MCF 10A (cell line): ENCODE measurements at regions not wholly inside any gene's neighbourhood (a gene's known extent, or its start where the extent isn't known, plus 50 kb on each side); places are given as distances from the start of the nearest gene placed in this dataset.

ENCODE experiments used
- BruUV-seq: library from RNA; stranded (reverse); fragments of 400-500 nt; replicated peaks from 2 replicates; lab custom pipeline; 2021; lab: Mats Ljungman, UMichigan
- CTCF ChIA-PET: fragments of 300-600 bp; sonication (Branson Sonifier 250); formaldehyde crosslinking; extraction: SDS; loops from one replicate; lab custom pipeline; 2021; ENCODE audit warnings: antibody characterized with exemption, inconsistent platforms; lab: Yijun Ruan, JAX
- POLR2A ChIA-PET: fragments of 300-600, 350-650 bp; sonication (Branson Sonifier 250); formaldehyde crosslinking; extraction: SDS; loops from one replicate; lab custom pipeline; 2020; ENCODE audit warnings: antibody characterized with exemption, inconsistent platforms; lab: Yijun Ruan, JAX
- DNase-seq: peaks from one replicate; pipeline ENCODE4 v3.0.0-alpha.2; 2018; ENCODE audit not compliant: unreplicated experiment
- H3K27ac Mint-ChIP-seq: one replicate; pipeline ENCODE4 v1.8.0; 2022; ENCODE audit warnings: mild to moderate bottlenecking, low read depth, mixed read lengths; ENCODE audit not compliant: unreplicated experiment
- H3K27me3 Mint-ChIP-seq: one replicate; pipeline ENCODE4 v1.8.0; 2022; ENCODE audit warnings: mixed read lengths; ENCODE audit not compliant: insufficient read depth, unreplicated experiment
- H3K36me3 Mint-ChIP-seq: one replicate; pipeline ENCODE4 v1.8.0; 2022; ENCODE audit warnings: mild to moderate bottlenecking, moderate library complexity, mixed read lengths; ENCODE audit not compliant: insufficient read depth, unreplicated experiment
- H3K4me1 Mint-ChIP-seq: one replicate; pipeline ENCODE4 v1.8.0; 2022; ENCODE audit warnings: mixed read lengths; ENCODE audit not compliant: insufficient read depth, unreplicated experiment
- H3K4me3 Mint-ChIP-seq: one replicate; pipeline ENCODE4 v1.8.0; 2022; ENCODE audit warnings: mild to moderate bottlenecking, moderate library complexity, mixed read lengths; ENCODE audit not compliant: unreplicated experiment
- H3K9me3 Mint-ChIP-seq: one replicate; pipeline ENCODE4 v1.8.0; 2022; ENCODE audit warnings: mixed read lengths; ENCODE audit not compliant: unreplicated experiment
- CTCF ChIP-seq: fragments of 200-600 bp; IDR thresholded peaks from one replicate; pipeline ENCODE4 v1.8.0; 2022; ENCODE audit warnings: antibody characterized with exemption, mild to moderate bottlenecking; ENCODE audit not compliant: unreplicated experiment
- intact Hi-C: fragments of 100-400 bp; cut with micrococcal nuclease; formaldehyde crosslinking; loops from 2 replicates; pipeline ENCODE4 v1.14.1; 2022

DNA sequence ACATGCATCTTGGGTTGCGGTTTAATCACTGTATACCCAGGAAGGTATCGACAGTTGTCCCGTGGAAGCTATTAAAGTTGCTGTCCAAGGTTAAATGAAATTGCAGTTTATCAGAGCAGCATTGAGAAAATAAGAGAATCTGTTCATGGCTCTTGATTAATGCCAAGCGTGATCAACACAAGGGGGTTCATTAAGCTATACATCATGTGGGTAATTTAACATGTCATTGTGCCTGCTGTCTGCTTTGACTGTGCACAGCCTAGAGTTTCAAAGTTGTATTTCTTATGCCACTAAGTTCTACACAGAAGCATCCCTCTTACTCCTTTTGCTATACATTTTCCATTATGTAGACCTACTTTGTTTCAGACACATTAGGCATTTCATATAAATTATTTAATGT lies 74.8 kb upstream of the SP8 start:
- no peak for DNase-seq
- Mint-ChIP-seq H3K27ac (no peak overlapping the region), H3K4me3 (no peak overlapping the region), H3K27me3 (no peaks in the 10 kb centered on the region), H3K4me1 (no peaks in the 10 kb centered on the region), H3K36me3 (no peaks in the 10 kb centered on the region), H3K9me3 (no peaks in the 10 kb centered on the region)
- ChIA-PET POLR2A (no interaction called here), CTCF (interaction anchor here (0.5 to 0.6 kb wide), 2 partner anchors 19 to 666 kb away, joined by 3 read pairs; no protein-coding TSS in a partner anchor)
- intact Hi-C loops: no loop called here
- BruUV-seq: no TSS peak
- no peak for TF ChIP-seq CTCF

GRCh38 chr7:20862554-20862953 lies 75.9 kb upstream of the SP8 start:
- CTCF ChIA-PET: interaction anchor here (0.5 kb wide), 1 partner anchor 27 kb away, joined by 3 read pairs; no protein-coding TSS in a partner anchor
- BruUV-seq: no TSS peak
- H3K27me3 Mint-ChIP-seq: no peaks in the 10 kb centered on the region

GRCh38 chr7:20864221-20864620 lies 77.5 kb upstream of the SP8 start:
- no peaks in the 10 kb centered on the region for H3K27me3 Mint-ChIP-seq
- no peak for DNase-seq
- H3K36me3 Mint-ChIP-seq: no peaks in the 10 kb centered on the region
- TF ChIP-seq CTCF: no peak
- ChIA-PET CTCF (no interaction called here), POLR2A (no interaction called here)
- no peaks in the 10 kb centered on the region for H3K4me1 Mint-ChIP-seq
- BruUV-seq: no TSS peak
- H3K9me3 Mint-ChIP-seq: no peaks in the 10 kb centered on the region
- intact Hi-C loops: no loop called here
- H3K4me3 Mint-ChIP-seq: no peak overlapping the region
- H3K27ac Mint-ChIP-seq: no peak overlapping the region

More at GRCh38 chr7:20862554-20862953, 75.9 kb upstream of the SP8 start:
- Mint-ChIP-seq H3K36me3 (no peaks in the 10 kb centered on the region), H3K9me3 (no peaks in the 10 kb centered on the region), H3K4me3 (no peak overlapping the region), H3K27ac (no peak overlapping the region), H3K4me1 (no peaks in the 10 kb centered on the region)
- intact Hi-C loops: no loop called here
- no peak for DNase-seq
- TF ChIP-seq CTCF: no peak
- POLR2A ChIA-PET: no interaction called here

- no peak overlapping the region for H3K4me3 Mint-ChIP-seq
- no peaks in the 10 kb centered on the region for H3K36me3 Mint-ChIP-seq
- no peak overlapping the region for H3K27ac Mint-ChIP-seq
- H3K9me3 Mint-ChIP-seq: no peaks in the 10 kb centered on the region
- ChIA-PET CTCF (no interaction called here), POLR2A (interaction anchor here (1.0 kb wide), 1 partner anchor 9 kb away, joined by 3 read pairs; no protein-coding TSS in a partner anchor)
- BruUV-seq: no TSS peak
- no peaks in the 10 kb centered on the region for H3K27me3 Mint-ChIP-seq
- intact Hi-C loops: no loop called here
- DNase-seq: no peak
- H3K4me1 Mint-ChIP-seq: no peaks in the 10 kb centered on the region
- no peak for TF ChIP-seq CTCF
These were observed 79.0 kb upstream of the SP8 start for GRCh38 chr7:20865684-20866083.
